Right ventricle myocardium superior (tissue), 1 donor: ENCODE measurements at regions not wholly inside any gene's neighbourhood (a gene's known extent, or its start where the extent isn't known, plus 50 kb on each side); places are given as distances from the start of the nearest gene placed in this dataset.
A peak's percentile ranks its signal among the peaks of the same experiment; 100 is the strongest.

Experiments used
- ATAC-seq: fragments of 200-7000 bp; cut with Tn5 transposase; one replicate; pipeline ENCODE4 v1.9.1; 2020; ENCODE audit warnings: mild to moderate bottlenecking; ENCODE audit not compliant: poor library complexity
- DNase-seq: peaks from one replicate; pipeline ENCODE4 v3.0.0-alpha.2; 2020
- intact Hi-C: fragments of 100-400 bp; cut with DNase I; formaldehyde crosslinking; loops from one replicate; pipeline ENCODE4 v1.11.2; 2022
- donor health status: DM: no; HTN: yes; CAD: no; lungs with severe emphysema.

DNA sequence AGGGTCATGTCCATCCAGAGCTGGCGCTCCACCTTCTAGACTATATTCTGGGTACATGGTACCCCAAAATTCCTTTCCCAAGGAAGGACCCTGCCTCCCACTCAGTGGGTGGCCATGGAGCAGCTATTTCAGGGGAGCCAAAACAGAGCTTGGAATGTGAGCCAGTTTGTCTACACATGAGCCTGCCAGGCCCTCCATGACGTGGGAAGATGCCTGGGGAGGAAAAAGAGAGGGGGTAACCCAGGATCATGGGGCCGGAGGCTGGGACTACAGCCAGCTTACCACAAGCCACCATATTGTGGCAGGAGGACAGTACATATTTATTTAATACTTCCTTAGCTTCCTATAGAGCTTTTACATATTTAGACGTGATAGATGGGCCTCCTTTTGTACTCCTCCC lies 414.7 kb upstream of the TNP1 start:
- DNase-seq: no peak
- no peak for ATAC-seq
- intact Hi-C loops: no loop called here

DNA sequence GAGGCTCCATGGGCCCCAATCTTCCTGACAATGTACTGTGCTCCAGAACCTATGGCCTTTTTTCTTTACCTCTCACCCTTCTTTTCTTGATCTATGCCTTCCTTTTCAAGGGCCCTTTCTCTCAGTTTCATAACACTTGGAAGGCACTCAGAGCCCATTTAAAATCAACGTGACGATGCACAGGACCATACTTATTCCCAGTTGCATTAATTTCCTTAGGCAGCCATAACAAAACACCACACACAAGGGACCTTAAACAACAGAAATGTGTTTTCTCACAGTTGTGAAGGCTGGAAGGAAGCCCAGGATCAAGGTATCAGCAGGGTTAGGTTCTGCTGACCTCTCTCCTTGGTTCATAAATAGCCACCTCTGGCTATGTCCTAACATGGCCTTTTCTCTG lies 414.0 kb upstream of the TNP1 start:
- DNase-seq: no peak
- intact Hi-C loops: no loop called here
- ATAC-seq: no peak

DNA sequence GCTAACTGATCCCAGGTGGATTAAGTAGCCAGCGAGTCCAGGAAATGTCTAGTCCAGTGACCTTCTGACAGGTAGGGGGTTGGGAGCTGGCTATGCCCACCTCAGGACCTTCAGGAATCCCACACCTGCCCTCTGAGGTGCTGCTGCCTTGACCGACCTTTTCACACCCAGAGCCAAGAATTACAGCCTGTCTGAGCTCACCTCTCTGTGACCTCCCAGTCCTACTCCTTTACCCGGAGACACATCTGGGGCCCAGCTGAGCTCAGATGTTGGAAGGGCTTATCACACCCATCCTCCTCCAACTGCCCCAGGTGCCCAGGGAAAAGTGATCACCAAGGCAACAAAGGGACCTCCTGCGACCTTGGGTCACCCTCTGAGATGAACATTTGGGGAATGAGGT lies 413.3 kb upstream of the TNP1 start:
- intact Hi-C loops: no loop called here
- DNase-seq: no peak
- no peak for ATAC-seq

DNA sequence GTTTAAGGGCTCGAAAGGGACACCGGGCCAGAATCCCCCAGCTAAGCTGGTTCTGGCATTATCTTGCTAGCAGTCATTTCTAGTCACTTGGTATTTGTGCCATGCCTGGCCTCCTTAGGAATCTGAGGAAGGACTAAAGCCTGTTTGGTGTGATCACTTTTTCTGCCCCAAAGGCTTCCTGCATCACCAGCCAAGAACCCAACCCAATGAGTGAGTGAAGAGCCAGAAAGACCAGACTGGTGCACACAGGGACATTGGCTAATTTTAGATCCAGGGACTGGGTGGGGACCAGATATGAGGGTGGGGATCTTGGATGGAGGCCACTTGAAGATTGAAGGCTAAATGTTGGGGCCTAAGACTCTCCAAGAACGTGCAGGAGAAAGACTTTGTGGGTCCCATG lies 411.9 kb upstream of the TNP1 start:
- peak; percentile 47 for ATAC-seq
- intact Hi-C loops: no loop called here
- no peak for DNase-seq

DNA sequence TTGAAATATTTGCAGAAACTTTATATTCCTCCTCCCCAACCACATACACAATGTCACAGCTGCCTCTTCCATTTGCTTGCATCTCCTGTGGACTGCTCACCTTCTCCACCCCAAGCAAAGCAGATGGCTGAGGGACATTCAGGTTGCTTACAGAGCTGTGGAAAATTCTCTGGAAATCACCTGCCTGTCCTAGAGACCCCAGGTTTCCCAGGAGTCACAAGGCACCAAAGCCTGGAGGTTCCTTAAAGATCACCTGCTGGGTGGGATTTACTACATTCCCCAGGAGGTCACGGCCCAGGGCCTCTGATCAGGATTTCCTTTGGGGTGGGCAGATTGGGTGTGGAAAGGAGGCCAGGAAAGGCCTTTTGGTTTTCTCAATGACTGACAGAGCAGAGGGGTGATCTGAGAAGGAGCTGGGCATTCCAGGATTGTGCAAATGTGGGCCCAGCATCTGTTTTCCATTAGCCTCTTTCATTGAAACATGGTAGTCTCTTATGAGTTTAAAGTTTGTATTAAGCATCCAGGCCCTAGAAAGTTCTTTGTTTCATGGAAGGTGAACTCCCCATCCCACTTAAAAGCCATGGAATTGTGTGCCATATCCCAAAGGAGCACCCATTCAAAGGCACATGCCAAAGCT lies 410.7 kb upstream of the TNP1 start:
- DNase-seq: no peak
- ATAC-seq: no peak
- intact Hi-C loops: no loop called here

DNA sequence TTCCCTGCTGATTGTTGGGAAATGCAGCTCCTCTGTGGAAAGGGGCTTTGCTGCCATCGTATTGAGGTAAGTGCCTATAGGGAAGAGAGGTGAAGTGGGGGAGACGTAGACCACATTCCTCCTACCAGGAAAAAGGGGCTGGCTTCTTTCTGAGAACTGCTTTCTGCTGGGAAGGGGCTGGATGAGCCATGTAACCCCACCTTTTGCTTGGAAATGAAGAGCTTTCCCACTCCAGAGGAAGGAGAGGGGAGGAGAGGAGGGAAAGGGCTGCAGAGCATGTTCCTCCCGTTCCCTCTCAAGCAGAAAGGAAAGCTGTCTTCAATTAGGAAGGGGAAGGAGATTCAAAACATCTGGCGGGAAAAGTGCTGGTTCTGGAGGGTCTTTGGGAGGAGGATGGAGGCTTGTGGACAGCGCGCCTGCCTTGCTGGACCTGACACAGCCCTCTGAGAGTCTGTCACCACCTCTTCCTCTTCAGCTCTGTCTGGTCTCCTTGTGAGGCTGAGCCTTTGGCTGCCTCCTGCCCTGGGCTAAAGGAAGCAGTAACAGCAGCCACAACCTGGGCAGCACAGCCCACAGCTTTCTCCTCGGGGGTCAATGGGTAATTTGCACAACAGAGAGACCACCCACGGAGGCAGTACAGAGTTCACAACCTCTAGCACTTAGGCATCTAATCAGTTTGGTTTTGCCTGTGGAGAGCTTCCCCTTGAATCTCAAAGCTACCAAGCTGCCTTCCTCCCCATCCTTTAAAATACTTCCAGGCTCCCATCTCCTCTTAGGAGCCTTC lies 410.0 kb upstream of the TNP1 start:
- intact Hi-C loops: no loop called here
- ATAC-seq: no peak
- DNase-seq: no peak

DNA sequence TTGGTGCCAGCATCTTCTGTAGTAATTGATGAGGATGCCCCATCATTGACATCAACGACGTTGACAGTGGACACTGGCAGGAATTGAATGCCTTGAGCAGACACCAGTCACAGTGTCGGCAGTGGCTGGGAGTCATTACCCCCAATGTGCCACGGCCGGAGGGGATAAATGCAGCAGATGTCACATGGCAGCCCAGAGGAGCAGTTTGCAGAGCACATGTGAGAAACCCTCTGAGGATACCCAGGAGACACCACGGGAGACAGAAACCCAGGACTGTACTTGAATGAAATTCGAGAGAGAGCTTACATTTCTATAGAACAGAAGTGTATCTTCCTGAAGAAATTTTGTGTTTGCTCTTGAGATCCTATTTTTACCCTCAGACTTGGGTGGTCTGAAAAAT lies 409.1 kb upstream of the TNP1 start:
- intact Hi-C loops: no loop called here
- ATAC-seq: no peak
- no peak for DNase-seq

DNA sequence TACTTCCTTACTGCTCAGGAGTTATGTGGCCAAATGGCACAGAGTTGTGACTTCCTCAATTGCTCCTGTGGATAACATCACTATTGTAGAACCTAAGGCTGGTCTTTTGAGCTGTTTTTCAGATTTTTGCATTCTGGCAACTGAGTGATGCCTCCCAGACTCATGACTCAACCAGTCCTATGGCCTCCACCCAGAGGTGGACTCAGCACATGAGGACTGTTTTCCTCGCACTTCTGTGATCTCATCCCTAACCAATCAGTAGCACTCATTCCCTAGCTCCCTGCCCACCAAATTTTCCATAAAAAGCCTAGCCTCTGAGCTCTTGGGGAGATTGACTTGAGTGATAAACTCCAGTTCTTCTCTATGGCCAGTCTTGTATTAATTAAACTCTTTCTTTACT lies 407.9 kb upstream of the TNP1 start:
- ATAC-seq: no peak
- intact Hi-C loops: no loop called here
- DNase-seq: no peak

DNA sequence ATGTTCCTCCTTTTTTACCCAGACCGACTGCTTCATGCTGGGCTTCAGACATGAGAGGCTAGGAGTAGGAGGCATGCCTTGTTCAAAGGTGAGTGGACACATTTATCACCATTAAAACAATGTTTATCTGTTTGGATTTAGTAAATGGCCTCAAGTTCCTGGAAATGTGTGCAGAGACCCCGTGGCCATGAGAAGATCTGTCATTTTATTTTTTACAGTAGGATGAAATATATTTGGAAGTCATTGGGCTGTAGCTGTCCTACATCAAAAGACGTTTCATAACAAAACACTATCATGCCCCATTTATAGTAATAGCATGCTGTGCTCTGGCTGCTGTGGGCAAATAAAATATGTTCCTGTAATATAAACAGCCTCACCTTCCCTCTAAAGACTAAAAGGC lies 403.9 kb upstream of the TNP1 start:
- intact Hi-C loops: no loop called here
- ATAC-seq (peak; percentile 25), DNase-seq (no peak)

DNA sequence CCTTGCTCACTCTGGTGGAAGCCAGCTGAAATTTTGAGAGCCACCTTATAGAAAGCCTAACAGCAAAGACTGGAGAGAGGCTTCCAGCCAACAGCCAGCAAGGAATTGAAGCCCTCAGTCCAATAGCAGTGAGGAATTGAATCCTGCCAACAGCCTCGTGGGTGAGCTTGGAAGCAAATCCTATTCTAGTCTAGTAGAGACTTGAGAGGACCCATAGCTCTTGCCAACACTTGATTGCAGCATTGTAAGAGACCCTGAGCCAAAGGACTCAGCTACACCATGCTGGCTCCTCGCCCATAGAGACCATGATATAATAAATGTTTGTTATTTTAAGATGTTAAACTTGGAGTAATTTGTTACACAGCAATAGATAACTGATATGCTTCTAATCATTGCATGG lies 403.0 kb upstream of the TNP1 start:
- DNase-seq (no peak), ATAC-seq (no peak)
- intact Hi-C loops: no loop called here

DNA sequence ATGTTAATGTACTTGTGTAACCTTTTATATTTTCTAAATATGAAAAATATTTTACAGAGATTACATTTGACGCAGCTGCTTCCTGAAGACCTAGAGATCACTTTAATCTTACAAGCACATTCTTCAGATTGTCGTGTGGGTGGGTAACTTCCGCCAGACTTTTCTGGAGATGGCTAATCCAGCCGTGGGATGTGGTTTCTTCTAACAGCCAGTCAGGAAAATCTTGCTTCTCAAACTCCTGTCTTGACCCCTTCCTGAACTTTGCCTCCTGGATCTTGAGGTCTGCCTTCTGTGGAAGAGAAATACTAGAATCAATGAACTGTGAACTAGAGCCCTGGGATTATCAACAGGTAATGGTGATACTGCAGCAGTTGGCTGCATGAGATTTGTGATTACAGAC lies 401.6 kb upstream of the TNP1 start:
- intact Hi-C loops: no loop called here
- no peak for DNase-seq

DNA sequence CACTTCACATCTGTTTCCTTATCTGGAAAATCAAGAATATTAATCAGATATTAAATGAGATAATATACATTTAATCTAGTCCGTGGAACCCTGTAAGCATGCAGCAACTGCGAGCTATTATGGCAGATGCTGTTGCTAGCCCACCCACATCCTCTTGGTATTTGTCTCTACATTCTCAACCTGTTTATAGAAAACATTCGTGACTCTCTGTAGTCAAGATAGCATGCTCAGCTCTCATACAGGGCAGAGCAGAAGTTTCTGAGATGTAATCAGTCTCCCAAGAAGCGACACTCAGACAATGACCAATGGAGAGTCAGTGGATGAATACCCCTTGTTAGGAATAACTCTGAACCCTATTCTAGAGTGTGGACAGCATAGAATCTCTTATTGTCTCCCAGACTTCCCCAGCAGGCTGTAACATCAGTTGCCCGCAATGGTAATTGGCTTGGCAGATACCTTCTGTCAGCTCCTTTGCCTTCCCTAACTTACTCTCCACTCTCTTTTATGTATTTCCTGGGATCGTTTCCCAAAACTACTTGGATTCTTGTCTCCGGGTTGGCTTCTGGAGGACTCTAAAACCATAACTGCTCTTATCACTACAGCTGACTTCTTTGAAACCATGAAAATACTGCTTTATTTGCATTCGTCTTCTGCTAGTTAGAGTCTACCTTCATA lies 400.7 kb upstream of the TNP1 start:
- intact Hi-C loops: no loop called here
- DNase-seq (no peak), ATAC-seq (no peak)

More for the DNA sequence above, 401.6 kb upstream of the TNP1 start:
- no peak for ATAC-seq

DNA sequence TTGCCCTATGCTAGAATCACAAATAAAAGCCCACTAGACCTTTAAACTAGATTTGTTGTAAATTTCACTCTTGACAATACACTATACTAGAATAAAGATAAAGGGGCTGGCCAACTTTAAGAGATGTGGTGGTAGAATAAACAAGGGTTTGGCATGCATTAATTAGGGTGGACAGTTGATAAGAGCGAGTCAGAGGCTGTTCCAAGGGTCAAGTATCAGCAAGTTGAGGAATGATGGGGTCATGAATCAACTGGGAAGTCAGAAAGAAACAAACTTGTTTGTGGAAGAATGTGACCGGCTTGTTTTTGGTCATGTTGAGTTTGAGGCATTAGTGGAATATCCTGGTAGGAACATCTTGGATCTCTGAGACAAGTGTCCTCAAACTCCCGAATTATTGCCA lies 398.3 kb upstream of the TNP1 start:
- no peak for ATAC-seq
- no peak for DNase-seq
- intact Hi-C loops: no loop called here

DNA sequence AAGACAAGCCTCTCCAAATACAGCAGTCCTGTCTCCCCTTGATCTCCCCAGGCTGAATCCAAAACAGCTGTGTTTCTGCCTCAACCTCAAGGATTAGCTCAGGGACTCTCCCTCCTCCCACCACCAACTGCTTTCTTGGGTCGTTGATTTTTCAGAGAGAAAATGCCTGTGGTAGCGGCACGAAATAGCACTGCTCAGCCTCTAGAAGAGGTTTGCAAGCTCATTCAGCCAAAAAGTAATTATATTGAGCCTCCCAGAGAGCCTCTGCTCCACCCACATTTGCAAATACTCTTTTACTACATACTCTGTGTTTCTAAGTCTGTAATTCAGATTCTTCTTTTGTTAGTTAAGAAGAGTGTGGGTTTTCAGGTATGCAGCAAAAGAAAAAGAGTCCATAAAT lies 396.4 kb upstream of the TNP1 start:
- intact Hi-C loops: no loop called here
- no peak for ATAC-seq

DNA sequence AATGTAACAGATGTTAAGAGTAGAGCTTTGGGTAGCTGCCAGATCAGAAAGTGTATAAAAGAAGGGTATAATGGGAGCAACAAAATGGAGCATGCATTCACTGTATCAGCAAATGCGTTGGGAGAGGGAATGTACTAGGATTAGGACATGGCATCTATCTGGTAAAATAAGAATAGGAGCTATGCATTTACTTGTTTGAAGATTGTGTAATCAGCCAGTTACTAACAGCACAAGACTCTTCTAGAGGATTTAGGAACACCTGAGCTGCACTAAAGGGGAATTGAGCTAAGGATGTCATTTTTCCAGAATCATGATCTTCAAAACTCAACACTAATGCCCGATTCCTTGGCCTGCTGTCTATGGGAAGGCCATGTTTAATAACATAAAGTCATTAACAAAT lies 394.2 kb upstream of the TNP1 start:
- DNase-seq (no peak), ATAC-seq (no peak)

More for the DNA sequence above, 396.4 kb upstream of the TNP1 start:
- DNase-seq: no peak

DNA sequence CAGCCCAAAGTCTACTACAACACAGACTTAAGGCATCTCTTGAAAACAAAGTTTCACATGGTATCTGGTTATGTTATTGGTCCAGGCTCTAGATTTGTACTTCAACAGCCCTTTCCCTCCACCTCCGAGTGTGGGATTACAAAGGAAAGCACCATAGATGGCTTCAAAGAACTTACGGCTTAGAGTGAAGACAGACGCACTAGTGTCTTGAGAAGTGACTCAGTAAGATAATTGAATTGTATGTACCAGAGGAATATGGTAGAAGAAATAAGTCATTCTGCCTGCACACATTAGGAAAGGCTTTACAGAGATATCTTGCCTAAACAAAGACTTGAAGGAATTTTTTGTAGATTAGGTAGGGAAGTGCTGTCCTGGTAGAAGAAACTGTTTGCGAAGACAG lies 392.3 kb upstream of the TNP1 start:
- ATAC-seq (no peak), DNase-seq (no peak)
- intact Hi-C loops: no loop called here

More for the DNA sequence above, 394.2 kb upstream of the TNP1 start:
- intact Hi-C loops: no loop called here

DNA sequence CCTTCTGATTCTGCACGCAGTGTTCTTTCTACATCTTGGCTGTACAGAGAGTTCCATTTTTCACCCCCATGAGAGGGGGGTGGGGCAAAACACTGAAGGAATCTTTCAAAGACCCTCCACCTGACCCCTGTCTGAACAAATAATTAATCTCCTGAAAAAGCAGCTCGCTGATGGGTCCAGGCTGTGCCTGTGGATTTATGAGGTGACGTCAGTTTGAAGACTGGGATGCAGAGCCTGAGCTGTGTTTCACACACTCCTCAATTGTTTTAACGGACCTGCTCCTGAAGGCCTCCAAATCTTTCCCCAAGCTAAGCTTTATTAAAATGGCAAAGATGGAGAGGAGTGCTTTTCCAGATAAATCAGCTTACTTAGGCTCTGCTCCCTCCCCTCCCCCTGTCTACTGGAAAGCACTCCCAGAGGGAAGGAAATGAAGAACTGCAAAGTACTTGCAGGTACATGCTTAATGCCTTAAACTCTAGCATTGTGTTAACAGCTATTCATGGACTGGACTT lies 390.2 kb upstream of the TNP1 start:
- intact Hi-C loops: no loop called here
- DNase-seq (no peak), ATAC-seq (peak; percentile 34)

DNA sequence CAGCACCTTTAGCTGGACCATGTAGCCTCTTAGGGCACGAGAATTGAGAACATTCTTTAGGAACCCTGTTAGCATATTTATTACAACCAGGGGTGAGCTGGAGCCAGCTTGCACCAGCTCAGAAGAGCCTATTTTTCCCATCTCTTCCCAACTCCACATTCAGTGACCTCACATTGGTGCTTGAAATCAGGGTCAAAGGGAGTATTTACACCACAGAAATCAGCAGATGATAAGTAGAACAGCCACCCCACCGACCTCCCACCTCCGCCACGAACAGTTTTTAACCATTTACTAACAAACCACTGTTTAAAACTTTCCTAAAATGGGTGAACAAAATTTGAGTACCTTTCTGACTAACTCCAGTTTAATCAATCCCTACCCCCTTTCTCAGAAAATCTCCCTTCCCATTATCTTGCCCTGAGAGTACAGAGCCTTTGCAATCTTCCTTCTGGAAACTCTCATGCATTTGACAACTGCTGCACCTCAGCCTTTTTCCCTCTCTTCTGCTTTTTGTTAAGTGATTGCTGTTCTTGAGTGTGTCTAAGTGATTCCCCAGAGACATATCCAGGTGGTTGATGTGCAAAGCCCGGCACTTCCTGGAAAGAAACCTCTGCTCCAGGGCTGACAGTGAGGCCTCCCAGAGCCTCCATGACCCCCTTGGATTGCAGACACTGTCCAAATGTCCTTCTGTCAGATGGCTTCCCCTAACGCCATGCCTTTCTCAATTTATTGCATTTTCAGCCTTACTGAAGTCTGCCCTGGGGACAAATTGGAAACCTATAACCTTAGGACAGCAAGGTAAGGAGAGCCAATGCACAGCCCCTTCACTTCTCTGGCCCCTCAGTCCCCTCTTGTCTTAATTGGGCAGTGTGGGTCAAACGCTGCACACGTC lies 389.5 kb upstream of the TNP1 start:
- intact Hi-C loops: no loop called here

DNA sequence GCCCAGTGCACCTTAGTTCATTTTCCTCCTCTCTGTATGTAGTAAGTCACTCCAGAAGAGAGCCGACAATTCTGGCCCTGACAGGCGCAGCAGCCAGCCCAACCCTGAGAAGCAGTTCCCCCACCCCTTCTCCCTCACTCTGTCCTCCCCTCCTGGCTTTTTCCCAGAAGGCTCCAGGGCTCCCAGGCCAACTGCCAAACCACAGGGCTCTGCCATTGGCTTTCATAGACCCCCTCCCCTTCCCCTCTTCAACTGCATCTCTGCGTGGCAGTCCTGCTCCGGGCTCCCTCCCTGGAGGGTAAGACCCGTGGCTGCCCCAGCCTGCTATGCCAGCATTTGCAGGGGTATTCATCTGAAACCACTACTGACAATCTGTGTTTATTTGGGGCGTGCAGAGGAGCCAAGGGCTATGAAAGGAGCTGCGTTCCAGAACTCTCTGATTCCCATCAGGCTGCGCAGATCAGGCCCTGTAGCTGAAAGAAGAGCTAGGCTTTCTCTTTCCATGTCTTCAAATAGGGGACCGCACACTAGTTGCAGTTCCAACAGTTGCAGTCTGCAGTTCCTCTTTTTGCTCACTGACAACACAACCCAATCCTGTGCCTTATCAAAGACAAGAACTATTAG lies 388.6 kb upstream of the TNP1 start:
- ATAC-seq (peak; percentile 86), DNase-seq (peak; percentile 83)
- intact Hi-C loops: no loop called here

More for the DNA sequence above, 389.5 kb upstream of the TNP1 start:
- ATAC-seq (no peak), DNase-seq (no peak)
